HG03108 (cell line): ENCODE measurements at regions not wholly inside any gene's neighbourhood (a gene's known extent, or its start where the extent isn't known, plus 50 kb on each side); places are given as distances from the start of the nearest gene placed in this dataset.
"Not testable (repeated sequence)": the region's sequence is repeated elsewhere in the genome, so short reads cannot be mapped to it uniquely, and the experiment has no call there.

Experiments
- ATAC-seq: cut with Tn5 transposase; IDR thresholded peaks from one replicate; pipeline ENCODE4 v1.9.1; 2021; ENCODE audit warnings: moderate library complexity; ENCODE audit not compliant: unreplicated experiment

DNA sequence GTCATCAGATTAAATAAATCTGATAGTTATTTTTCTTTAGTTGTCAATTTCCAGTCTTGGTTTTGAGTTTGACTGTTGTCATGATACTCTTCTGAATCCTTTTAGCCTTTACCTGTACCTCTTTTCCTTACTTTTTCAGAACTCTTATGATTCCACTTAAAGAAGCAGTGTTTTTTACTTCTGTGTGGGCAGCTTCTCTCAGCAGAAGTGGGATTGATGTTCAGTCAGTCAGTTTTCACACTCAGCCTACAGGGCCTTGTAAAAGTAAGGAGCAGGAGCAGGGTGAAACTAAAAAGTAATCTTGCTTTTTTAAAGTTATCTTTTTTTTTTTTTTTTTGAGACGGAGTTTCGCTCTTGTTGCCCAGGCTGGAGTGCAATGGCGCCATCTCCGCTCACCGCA is 75.1 kb downstream of the HAUS1 start:
- ATAC-seq = no peak

GRCh38 chr18:46182633-46183358 is 78.6 kb downstream of the HAUS1 start:
- no peak for ATAC-seq

GRCh38 chr18:46184296-46184695 is 80.1 kb downstream of the HAUS1 start:
- ATAC-seq = not testable (repeated sequence)

DNA sequence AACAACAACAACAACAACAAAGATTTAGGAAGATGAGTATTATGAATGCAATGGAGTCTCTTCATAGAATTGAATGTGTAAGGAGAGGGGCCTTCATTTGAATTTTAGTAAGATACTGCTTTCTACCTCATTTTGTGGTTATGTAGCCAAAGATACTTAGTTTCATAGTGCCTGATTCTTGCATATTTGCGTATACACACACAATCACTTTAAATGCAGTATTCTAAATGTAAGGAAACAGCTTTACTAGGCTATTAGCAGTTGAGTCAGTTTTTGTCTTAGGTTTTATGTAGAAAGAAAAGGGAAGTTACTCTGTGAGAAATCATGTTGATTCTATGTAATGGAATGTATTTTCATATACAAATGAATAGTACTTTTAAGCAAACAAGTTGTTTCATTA is 80.5 kb downstream of the HAUS1 start:
- ATAC-seq = no peak

DNA sequence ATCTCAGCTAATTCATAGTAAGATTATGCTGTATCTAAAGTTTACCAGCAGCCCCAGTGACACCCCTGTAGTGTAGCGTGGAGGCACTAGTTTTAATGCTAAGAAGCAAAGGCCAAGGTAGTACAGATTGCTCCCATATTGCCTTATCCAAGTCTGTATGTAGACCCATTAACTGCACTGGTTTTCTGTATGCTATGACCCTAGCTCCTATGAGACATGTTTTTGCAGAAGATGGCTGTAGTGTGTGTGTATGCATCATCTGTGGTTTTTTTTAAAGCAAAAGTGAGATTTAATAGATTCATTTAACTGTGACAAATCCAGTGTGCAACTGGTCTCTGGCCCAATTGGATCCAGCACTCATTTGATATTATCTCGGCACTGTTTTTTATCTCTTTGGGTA is 86.5 kb downstream of the HAUS1 start:
- no peak for ATAC-seq

DNA sequence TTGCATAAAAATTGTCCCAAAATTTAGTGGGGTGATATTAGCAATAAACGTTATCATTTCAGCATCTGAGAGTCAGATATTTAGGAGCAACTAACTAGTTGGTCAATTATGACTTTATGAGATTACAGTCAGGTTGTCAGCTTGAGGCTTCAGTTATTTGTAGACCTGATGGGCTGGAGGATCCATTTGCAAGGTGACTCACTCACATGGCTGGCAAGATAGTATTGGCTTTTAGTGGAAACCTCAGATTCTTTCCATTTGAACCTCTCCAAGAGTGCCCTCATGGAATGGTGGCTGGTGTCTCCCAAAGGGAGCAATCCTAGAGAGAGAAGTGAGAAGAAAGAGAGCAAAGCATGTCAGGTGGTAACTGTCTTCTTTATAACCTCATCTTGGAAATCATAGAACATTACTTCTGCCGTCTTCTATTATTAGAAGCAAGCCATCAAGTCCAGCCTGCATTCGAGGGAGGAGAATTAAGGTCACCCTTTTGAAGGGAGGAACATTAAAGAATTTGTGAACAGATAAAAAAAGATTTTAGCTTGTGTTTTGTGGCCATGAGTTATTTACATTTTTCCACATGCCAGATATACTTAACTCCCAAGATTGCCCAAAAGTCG is 92.5 kb downstream of the HAUS1 start:
- ATAC-seq = no peak

DNA sequence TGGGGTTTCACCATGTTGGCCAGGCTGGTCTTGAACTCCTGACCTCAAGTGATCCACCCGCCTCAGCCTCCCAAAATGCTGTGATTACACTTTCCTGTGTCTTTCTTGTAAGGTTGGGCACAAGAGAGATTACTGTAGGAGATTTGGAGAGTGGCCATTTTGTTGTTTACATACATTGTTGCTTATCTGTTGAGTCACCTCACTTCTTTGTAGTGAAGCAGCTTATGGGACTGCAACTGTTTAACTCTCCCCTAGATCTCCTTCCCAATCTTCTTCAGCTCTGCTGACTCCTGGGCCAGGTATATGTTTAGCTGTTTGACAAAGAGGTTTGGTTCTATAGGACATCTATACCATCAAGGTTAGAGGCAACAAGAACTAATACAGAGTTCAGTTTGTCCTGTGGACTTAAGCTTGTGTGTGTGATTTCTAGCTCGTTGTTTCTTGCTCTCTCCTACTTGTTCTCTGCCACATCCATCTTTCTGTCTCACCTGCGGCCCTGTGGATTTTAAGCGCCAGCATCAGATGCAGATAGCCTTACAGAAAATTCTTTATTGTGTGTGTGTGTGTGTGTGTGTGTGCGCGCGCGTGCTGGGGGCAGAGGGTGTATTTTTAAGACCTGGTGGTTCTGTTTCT is 95.4 kb downstream of the HAUS1 start:
- no peak for ATAC-seq

DNA sequence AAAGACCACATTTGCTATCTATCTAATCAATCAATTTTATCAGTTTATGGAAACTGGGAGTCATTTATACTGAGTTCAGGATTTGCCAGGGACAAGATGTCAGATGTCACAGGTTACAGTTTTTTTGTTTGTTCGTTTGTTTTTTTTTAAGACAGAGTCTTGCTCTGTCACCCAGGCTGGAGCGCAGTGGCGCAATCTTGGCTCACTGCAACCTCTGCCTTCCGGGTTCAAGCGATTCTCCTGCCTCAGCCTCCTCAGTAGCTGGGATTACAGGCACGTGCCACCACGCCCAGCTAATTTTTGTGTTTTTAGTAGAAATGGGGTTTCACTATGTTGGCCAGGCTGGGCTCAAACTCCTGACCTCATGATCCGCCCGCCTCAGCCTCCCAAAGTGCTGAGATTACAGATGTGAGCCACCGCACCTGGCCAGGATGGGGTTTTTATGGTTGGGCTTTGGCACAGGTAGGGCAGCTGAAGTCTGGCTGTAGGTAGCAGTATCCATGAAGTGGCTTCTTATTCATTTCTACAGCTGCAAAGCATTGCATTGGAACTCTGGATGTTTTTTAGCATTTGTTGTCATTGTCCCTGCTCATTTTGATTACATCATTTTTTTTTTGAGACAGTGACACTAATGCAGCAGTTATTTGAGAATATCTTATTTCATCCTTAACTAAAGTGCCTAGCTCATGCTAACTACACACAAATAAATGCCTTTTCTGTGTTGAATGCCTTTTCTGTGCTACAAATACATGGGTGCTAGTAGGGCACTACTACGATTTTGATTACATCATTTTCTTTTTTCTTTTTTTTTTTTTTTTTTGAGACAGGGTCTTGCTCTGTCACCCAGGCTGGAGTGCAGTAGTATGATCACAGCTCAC is 96.2 kb downstream of the HAUS1 start:
- ATAC-seq = not testable (repeated sequence)

- ATAC-seq = no peak
Measured at GRCh38 chr18:46204143-46204542, 100.0 kb downstream of the HAUS1 start.

DNA sequence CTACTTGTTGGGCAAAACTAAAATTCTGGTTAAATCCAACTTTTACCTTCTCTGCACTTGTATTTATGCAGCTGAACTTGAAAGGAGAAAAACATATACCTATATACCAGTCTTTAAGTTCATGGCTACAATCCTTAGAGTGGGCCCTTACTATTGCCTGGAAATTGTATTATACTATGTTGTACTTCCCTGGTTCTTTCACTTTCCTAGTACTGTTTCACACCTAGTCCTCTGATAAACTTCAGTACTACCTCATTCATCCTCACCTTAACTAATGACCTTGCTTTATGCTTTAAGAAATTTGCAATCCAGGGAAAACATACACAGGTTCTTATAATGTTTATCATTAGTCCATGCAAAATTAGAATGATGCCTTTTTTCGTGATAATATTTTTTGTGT is 103.8 kb downstream of the HAUS1 start:
- no peak for ATAC-seq

DNA sequence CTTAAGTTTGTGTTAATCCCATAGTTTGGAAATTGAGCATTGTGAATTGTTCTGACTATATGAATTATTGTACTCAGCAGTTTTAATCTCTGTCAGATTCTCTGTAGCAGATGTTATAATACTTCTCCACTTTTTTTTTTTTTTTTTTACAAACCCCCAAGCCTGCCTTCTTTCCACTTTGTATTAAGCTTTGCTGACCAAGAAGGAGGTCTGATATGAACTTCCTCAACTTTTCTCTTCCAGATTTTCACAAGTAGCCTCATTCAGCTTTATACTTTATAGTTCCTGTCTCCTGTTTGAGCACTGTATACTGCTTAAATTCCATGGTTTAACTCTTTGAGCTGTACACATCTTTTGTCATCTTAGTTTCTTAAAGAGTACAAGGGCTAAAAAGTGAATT is 105.0 kb downstream of the HAUS1 start:
- no peak for ATAC-seq

- ATAC-seq = no peak
Measured at GRCh38 chr18:46211816-46212215, 107.6 kb downstream of the HAUS1 start.

- no peak for ATAC-seq
Measured at GRCh38 chr18:46212398-46212797, 108.2 kb downstream of the HAUS1 start.

GRCh38 chr18:46213295-46213694 is 109.1 kb downstream of the HAUS1 start:
- no peak for ATAC-seq

DNA sequence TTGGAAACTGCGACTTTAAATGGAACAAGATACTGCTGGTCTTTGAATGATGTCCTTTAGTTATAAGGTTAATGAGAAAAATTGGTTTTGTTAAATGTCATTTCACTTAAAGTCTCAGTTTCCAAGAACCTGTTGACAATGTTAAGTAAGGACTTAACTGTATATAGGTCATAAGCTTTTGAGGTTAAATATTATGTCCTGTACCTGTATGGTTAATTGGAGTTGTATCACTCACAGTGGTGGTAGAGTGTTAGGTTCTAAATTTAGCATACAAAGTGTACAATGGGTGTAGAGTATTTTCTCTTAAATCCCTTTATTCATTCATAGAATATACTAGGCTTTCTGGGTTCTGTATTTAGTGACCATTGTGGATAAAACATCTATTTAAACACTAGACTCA is 110.2 kb downstream of the HAUS1 start:
- ATAC-seq = no peak

DNA sequence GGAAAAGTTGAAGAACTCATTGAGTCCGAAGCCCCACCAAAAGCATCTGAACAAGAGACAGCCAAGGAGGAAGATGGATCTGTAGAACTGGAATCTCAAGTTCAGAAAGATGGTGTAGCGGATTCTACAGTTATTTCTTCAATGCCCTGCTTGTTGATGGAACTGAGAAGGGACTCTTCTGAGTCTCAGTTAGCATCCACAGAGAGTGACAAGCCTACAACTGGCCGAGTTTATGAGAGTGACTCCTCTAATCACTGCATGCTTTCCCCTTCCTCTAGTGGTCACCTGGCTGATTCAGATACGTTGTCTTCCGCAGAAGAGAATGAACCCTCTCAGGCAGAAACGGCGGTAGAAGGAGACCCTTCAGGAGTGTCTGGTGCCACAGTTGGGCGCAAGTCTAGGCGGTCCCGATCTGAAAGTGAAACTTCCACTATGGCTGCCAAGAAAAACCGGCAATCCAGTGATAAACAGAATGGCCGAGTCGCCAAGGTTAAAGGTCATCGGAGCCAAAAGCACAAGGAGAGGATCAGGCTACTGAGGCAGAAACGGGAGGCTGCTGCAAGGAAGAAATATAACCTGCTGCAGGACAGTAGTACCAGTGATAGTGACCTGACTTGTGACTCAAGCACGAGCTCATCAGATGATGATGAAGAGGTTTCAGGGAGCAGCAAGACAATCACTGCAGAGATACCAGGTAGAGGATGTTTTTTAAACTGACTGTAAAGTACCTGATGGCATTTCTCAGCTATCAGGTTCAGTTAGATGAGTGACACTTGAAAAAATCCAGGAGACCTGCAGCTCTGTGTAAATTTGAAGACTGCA is 111.9 kb downstream of the HAUS1 start:
- ATAC-seq = no peak

DNA sequence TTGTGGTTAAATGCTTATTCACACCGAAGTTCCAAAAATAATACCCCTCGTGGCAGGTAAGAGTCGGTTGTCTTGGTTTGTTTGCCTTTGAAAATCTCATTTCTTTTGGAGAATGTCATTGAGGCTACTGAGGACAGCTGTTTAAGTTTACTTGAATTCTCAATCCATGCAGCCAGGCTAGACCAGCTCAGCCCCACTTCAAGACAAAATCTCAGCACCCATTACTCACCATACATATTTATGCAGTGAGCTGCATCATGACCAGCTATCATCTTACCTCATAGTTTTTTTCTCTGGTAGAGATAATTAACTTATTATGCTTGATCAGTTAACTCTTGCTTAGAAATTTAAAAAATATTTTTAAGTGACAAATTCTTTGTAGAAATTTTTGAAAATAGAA is 115.9 kb downstream of the HAUS1 start:
- no peak for ATAC-seq

- ATAC-seq = no peak
Measured at GRCh38 chr18:46222093-46222492, 117.9 kb downstream of the HAUS1 start.

DNA sequence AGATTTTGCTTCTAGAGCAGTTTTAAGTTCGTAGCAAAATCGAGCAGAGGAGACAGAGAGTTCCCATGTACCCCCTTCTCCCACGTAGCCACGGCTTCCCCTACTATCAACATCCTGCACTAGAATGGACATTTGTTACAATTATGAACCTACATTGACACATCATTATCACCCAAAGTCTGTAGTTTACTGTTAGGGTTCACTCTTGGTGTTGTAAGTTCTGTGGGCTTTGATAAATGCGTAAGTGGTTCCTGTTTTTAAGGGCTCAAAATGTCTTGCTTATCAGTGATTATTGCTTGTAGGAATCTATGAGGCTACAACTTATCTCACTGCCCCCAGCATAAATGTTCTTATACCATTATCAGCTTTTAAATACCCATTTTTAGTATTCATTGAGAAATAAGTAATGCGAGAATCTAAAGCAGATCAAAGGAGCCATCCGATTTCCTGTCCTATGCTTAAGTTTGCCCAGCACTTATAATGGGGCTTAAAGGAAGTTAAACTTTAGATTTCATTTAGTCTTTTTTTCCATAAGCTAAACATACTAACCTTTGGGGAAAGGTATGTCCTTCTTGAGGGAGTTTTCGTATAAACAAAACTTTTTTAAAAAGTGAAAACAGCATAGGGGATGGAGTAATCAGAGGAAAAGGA is 118.7 kb downstream of the HAUS1 start:
- no peak for ATAC-seq

GRCh38 chr18:46224181-46224775 is 120.1 kb downstream of the HAUS1 start:
- no peak for ATAC-seq
